ENCODE measurements at regions not wholly inside any gene's neighbourhood (a gene's known extent, or its start where the extent isn't known, plus 50 kb on each side); places are given as distances from the start of the nearest gene placed in this dataset.

GRCh38 chr22:48424661-48425060 is 1403.0 kb downstream of the BRD1 start:
- no peaks in the 10 kb centered on the region for H3K36me3 ChIP-seq (ENCODE audit: control insufficient read depth in 1 of 2, insufficient read depth in 2 of 2, low read length in 2 of 2)
- no peaks in the 10 kb centered on the region for H4K20me1 ChIP-seq (ENCODE audit: insufficient read depth)
- no TSS peak for BruUV-seq (replicated peaks)
- H3K4me3 ChIP-seq (replicated peaks in 1 of 2; ENCODE audit: low read depth in 1 of 2, low read length in 2 of 2), result no peak overlapping the region
- no peaks in the 10 kb centered on the region for H3K4me1 ChIP-seq (ENCODE audit: control insufficient read depth in 1 of 2, insufficient read depth in 2 of 2, low read length in 2 of 2)
- H3K27me3 ChIP-seq (ENCODE audit: insufficient read depth, low read length), result peaks cover 4% of the 10 kb centered on the region; the same call in 1 of the 2 replicates
- no peak overlapping the region for H3K4me2 ChIP-seq (ENCODE audit: low read length)
- H3K9ac ChIP-seq (ENCODE audit: low read length), result no peak overlapping the region
- H3K79me2 ChIP-seq (ENCODE audit: insufficient read depth, low read length), result no peaks in the 10 kb centered on the region
- no peak for TF ChIP-seq ATF3 (IDR thresholded peaks at IDR 0.05)
- TF ChIP-seq, protein P1, sequence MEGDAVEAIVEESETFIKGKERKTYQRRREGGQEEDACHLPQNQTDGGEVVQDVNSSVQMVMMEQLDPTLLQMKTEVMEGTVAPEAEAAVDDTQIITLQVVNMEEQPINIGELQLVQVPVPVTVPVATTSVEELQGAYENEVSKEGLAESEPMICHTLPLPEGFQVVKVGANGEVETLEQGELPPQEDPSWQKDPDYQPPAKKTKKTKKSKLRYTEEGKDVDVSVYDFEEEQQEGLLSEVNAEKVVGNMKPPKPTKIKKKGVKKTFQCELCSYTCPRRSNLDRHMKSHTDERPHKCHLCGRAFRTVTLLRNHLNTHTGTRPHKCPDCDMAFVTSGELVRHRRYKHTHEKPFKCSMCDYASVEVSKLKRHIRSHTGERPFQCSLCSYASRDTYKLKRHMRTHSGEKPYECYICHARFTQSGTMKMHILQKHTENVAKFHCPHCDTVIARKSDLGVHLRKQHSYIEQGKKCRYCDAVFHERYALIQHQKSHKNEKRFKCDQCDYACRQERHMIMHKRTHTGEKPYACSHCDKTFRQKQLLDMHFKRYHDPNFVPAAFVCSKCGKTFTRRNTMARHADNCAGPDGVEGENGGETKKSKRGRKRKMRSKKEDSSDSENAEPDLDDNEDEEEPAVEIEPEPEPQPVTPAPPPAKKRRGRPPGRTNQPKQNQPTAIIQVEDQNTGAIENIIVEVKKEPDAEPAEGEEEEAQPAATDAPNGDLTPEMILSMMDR (IDR thresholded peaks at IDR 0.05 in 2 of 3, conservative IDR thresholded peaks at IDR 0.05 in 1 of 3; ENCODE audit: borderline replicate concordance in 1 of 3, insufficient read depth in 1 of 3, low read depth in 2 of 3, low read length in 2 of 3), result no peak
- no peak for TF ChIP-seq ELF1 (IDR thresholded peaks at IDR 0.05; ENCODE audit: borderline replicate concordance, low read depth)
- no peak for TF ChIP-seq FOSL1 (IDR thresholded peaks at IDR 0.05; ENCODE audit: low read depth)
- TF ChIP-seq SRF (IDR thresholded peaks at IDR 0.05; ENCODE audit: low read depth), result no peak
- no peak for TF ChIP-seq TCF7L2 (IDR thresholded peaks at IDR 0.05; ENCODE audit: borderline replicate concordance, extremely low read depth, insufficient read depth, insufficient read length)
- no peak for TF ChIP-seq EGR1 (IDR thresholded peaks at IDR 0.05; ENCODE audit: low read depth)
- no peak for TF ChIP-seq JUND (IDR thresholded peaks at IDR 0.05)
- no peak for TF ChIP-seq SP1 (IDR thresholded peaks at IDR 0.05; ENCODE audit: low read depth)
- no peak for TF ChIP-seq ZFX (IDR thresholded peaks at IDR 0.05)
- TF ChIP-seq POLR2AphosphoS5 (IDR thresholded peaks at IDR 0.05; ENCODE audit: low read depth, low read length), result no peak
- TF ChIP-seq EZH2phosphoT487 (IDR thresholded peaks at IDR 0.05; ENCODE audit: borderline replicate concordance), result no peak
- no peaks in the 10 kb centered on the region for H3K9me2 ChIP-seq (ENCODE audit: insufficient read depth)
- POLR2A ChIA-PET, result no interaction called here
- H3K27ac ChIP-seq (ENCODE audit: low read depth, low read length), result no peak overlapping the region
- no peak for ATAC-seq
- RAD21 ChIA-PET (ENCODE audit: low non-redundant PET in 1 of 2, low total read pairs in 2 of 2, uncharacterized antibody in 2 of 2, unreplicated experiment in 2 of 2), result no interaction called here
- no peak overlapping the region for H2AFZ ChIP-seq (ENCODE audit: low read depth, low read length, poor library complexity, severe bottlenecking)
- H3K9me3 ChIP-seq (ENCODE audit: control insufficient read depth in 1 of 2, insufficient read depth in 1 of 2, low read depth in 1 of 2, low read length in 2 of 2), result no peaks in the 10 kb centered on the region
- CTCF ChIA-PET, result no interaction called here
- intact Hi-C loops (cut with micrococcal nuclease), result no loop called here
- no peak for DNase-seq (ENCODE audit: low read depth, low spot score)
